Right forelimb (tissue), 1 donor: ENCODE measurements at regions not wholly inside any gene's neighbourhood (a gene's known extent, or its start where the extent isn't known, plus 50 kb on each side); places are given as distances from the start of the nearest gene placed in this dataset.
A peak's percentile ranks its signal among the peaks of the same experiment; 100 is the strongest.

Experiments
- DNase-seq: peaks from one replicate; pipeline ENCODE4 v3.0.0-alpha.2; 2018

DNA sequence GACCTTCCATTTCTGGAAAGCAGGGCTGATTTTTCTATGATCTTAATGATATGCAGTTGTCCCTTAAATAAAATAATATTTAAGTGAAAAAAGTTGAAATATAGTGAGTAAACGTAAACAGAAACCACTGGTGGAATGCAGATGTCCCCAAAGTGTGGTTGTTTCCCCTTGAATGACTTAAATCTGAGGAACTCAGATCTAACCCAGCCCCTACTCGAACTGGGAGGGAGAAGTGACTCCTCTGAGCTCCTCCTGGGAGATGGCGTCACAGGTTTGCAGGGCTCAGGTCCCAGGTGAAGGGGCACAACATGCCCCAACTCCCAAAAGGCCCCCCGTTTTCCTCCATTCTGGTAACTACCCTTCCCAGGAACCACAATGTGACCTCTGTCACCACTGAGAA lies 142.8 kb downstream of the IRF8 start:
- DNase-seq, result no peak

DNA sequence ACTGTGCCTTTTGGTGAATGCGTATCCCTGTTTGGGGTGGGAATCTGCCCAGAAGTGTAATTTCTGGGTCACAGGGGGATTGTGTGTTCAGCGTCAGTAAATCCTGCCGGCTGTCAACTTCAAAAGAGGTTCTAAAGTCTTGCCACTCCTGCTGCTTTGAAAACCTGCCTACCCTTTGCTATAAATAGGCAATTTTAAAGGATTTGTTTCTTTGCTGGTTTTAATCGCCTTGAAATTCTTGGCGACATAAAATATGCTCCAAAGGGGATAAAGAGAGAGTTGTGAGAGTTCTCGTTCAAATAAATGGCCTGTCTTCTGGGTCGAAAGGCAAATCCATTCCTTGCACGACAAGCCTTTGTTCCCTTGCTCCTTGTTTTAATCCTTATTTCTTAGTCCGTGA lies 143.4 kb downstream of the IRF8 start:
- DNase-seq, result no peak

DNA sequence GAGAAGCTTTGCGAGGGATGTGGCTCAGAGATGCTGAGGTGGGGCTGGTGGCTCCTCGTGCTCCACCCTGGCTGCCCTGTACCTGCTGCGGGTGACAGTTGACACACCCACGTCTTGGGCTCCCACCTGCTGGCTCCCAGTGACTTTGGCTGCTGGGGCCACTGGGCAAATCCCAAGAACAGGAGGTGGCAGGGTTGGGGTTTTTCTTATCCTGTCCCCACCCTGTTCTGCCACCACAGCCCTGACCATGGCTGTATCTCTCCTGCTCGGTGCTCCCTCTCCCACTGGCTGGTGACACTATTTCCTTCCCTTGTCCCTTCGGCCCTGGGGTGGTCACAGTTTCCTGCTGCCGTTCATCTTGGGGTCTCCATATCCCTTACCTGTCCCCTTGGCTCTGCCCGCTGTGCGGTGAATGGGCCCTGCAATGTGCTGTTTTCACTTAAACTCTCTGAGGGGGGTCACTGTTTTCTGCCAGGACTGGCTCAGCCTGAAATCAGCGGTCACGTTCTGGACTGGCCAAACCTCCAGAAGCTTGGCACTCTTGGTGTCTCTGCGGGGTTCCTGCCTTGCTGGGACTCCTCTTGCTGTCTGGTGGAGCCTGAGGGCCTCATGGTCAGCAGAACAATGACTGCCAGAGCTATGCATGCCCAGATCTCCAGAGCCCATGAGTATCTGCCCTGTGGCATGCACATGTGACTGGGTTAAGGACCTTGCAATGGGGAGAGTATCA lies 144.2 kb downstream of the IRF8 start:
- peak; percentile 43 for DNase-seq

DNA sequence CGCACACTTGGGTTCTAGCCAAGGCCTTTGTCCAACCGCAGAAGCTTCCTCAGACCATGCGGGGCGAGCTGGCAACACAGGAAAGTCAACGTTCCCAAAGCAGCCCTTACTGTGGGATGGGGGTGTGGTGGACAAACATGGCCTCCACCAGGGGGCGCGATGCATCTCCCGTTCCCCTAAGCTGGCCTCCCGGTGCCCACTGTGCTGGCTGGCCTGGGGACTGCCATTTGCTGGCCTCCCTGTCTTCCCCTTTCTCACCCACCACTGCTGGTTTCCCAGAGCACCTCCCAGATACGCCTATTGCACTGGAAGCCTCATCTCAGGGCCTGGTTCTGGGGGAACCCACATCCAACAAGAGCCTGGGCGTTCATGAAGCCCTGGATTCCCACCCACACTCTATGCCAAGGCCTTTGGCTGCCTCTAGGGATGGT lies 145.3 kb downstream of the IRF8 start:
- DNase-seq, result peak; percentile 42

DNA sequence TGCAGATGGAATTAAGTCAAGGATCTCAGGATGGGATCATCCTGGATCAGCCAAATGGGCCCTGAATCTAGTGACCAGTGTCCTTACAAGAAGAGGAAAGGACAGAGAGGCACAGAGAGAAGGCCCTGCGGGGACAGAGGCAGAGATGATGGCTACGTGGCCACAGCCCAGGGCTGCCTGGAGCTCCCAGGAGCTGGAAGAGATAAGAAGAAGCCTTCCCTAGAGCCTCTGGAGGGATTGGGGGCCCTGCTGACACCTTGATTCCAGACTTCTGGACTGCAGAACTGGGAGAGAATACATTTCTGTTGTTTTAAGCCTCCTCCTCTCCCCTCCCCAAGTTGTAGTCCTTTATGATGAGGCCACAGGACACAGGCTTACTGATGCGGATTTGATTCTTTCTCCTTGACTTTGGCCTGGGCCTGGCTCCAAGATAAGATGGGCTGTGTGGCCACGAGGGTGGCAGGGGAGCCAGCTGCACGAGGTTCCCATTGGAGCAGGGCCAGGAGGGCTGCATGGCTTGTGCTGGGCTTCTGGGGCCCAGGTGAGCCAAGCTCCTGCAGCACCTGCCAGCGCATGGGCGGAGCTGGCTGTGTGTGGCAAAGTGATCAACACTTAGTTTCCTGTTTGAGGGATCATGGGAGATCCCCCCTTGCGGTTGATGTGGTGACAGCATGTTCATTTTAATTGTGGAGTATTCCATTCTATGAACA lies 146.1 kb downstream of the IRF8 start:
- peak; percentile 15 for DNase-seq

DNA sequence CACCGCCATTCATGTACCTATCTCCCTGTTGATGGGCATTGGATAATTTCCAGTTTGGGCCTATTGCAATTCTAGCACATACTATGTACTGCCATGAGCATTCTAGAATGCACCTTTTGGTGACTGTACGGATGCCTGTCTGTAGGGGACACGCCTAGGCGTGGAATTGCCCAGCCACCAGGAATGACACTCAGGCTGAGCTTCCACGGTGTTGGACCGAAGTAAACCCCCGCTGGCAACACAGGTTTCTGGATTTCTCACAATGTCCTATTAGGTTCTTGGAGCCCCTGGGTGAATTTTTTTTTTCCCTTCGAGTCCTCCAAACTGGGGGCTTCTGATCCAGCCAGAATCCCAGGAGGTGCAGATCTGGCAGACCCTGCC lies 146.6 kb downstream of the IRF8 start:
- DNase-seq, result no peak

DNA sequence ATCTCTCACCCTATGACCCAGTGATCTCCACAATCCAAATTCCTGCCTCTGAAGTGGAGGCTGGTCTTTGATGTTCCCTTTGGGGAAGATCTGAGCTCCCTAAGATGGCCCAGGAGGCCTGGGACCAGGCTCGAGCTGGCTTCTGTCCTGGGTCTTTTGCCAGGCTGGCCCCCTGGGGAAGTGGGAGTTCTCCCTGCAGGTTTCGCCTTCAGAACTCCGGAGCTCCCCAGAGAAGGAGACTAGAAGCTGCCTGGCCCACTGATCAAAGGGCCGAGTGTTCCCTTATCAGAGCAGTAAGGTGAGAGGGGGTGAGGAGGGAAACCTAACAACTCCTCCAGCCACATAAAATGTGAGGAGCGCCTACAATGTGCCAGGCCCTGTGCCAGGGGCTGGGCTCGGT lies 147.1 kb downstream of the IRF8 start:
- DNase-seq, result peak; percentile 13

DNA sequence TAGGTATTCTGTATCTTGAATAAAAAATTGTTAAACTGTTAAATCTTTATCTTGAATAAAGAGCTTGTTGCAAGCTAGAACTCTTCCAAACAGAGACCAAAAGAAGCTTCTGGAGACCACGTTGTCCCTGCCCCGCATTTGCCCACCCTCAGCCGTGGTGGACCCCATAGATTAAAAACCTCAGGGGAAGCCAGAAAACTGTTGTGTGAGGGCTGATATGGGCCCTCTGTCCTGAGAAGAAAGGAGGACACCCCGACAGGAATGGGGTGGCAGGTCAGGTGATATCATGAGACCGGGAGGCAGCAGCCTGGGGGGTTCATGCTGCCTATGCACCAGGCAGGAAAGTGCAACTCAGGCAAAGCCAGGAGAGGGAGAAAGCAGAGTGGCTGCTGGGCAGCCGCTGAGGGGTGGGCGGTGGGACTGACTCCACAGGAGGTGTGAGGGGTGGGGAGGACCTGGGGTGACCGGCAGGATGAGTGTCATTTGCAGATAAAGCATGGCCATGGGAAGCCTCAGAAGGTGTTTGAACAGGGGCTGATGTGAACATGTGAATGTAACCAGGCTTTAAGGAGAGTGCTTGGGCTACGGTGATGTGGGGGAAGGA lies 147.8 kb downstream of the IRF8 start:
- DNase-seq, result peak; percentile 32

DNA sequence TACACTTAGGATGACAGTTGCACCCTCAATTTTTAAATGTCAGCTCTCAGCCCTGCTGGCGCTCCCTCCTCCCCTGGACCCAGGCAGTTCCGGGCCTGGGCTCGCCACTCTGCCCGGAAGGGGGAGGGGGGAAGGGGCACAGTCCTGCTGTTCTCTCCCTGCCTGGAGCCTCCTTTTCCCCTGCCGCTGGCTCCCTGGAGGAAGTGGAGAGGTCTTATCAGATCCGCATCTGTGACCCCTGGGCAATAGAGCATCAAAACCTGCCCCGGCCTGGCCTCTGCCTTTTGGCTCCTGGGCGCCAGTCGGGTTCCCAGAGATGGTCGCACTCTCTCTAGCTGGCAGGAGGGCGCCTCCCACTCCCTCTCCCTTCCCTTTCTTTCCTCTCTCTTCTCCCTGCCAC lies 149.3 kb downstream of the IRF8 start:
- DNase-seq, result peak; percentile 39

DNA sequence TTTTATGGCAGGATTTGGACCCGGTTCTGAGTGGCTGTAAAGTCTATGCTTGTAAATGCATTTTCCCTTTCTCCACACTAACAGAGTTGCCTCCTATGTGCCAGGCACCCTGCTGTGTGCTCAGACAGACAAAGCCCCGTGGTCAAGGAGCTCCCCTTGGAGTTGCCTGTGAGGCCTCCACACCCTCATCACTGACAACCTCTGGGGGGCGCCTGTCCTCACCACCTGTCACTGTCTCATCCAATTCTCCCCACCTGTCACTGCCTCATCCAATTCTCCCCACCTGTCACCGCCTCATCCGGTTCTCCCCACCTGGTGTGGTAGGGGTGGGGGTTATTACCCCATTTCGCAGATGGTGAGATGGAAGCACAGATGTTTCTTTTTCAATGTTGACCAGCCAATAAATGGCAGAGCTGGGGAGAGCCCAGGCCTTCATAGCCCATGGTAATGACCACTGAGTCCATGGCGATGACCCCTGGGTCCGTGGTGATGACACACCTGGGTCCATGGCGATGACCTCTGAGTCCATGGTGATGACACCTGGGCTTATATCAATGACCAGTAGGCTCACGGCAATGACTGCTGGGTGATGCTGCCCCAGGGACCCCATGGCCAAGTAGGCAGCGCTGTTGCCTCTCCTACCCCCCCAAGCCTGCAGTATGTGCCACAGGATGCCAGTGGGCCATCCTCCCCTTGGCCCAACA lies 150.1 kb downstream of the IRF8 start:
- peak; percentile 32 for DNase-seq

DNA sequence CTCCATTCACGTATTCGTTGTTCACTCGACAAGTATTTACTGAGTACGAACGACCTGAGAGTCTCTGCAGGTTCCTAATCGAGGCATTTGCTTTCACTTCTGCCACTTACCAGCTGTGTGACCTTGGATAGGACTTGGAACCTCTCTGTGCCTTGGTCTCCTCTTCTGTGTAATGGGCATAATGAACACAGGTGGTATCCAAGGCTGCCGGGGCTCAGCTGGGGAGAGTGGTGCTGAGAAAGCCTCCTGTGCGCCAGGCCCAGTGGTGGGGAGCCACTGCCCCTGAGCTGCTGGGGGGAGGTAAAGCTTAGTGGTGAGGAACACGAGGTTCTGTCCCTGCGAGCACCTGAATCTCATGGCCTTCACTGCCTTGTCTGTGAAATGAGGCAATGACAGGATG lies 150.7 kb downstream of the IRF8 start:
- DNase-seq, result no peak

DNA sequence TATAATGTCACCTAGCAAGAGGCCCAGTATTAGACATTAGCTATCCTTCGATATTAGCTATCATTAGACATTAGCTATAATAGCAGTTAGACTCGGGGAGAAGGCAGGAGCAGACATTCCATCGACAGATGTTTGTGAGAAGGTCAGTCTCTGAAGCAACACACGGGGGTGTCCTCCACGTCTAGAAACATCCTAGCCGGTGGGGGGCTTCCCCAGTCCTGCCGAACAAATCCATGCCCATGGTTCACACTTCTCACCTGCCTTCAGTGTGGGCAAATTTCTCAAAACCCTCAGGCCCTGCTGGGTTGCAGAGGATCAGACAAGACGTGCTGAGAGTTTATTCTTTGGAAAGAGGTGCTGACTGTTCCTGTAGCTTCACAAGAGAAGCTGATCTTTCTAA lies 151.1 kb downstream of the IRF8 start:
- DNase-seq, result no peak

DNA sequence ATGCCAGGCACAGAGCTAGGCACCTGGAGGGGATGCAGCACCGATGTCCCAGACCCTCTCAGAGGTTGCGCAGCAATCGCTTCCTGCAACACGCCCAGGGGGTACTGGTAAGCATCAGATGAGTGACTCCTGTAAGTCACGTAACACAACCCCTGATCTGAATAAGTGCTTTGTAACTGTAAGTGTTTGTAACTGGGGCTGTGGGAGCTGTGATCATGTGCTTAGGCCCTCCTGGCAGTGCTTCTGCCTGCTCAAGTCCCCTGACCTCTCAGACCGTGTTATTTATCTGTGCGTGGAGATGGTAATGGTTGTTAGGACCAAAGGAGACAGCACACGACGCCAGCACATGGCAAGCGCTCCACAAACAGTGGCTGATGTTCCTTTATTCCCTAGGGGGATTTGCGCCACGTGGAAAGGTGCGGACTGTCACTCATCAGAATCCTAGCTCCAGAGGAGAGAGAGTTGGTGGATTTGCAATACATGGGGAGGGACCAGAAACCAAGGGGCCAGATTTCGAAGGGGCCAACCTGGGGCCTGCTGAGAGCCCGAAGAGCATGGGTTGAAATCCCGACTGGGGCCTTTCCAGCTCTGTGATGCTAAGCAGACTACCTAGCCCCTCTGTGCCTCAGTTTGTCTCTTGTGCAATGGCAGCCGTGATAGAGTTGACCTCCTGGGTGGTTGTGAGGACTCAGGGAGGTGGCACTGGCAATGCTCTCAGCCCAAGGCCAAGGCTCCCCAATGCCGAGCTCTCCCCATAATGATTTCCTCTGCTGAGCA lies 151.8 kb downstream of the IRF8 start:
- DNase-seq, result no peak

DNA sequence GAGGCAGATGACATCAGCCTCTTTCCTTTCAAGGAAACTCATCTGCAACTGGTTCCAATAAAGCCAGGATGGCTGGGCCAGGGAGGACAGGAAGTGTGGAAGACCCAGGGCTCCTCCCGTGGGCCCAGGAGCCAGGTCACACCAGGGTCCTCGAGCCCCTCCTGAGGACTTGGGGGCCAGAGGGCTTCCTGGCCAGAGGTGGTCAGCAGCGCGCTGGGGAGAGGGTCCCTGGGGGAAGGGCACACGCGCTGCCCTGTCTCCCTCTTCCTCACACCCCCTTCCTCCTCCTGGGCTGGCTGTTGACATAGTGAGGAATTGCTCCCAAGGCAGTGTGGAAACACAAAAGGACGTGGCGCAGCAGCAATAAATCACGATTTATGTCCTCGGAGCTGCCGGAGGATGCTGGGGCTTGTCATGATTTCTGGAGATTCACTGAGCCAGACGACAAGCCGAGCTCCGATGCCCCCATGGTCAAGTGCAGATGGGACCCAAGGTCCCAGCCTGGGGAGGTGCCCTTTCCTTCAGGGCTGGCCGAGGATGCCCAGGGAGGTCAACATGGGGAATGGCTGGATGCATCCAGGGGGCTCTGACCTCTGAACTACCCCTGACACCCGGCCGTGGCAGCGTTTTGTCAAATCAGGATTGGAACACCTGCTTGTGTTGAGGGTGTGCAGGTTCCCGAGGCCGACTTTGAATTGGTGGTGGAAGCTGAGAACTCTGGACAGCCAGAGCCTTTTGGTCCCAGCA lies 152.6 kb downstream of the IRF8 start:
- DNase-seq, result no peak

DNA sequence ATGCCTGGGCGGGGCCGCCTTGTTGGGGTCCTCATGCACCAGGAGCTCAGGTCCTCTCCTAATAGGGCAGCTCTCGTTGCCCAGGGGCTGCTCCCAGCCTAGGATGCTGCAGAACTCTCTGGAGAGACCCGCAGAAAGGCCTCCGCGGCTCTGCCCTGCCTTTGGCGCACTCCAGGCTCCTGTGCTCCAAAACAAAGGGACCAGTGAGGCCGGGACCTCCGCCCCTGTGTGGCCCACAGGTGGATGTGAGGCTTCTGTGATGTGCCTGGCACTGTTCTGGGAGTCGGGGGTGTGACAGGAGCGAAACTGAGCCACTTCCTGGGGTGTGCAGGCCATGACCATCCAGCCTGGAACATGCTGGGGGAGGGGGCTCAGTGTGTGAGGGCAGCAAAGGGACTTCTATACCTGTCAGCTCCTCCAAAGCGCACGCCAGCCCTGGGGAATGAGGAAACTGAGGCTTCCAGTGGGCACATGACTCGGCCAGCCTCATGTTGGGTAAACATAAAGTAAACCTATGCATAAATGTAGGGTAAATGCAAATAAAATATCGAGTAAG lies 153.2 kb downstream of the IRF8 start:
- no peak for DNase-seq

DNA sequence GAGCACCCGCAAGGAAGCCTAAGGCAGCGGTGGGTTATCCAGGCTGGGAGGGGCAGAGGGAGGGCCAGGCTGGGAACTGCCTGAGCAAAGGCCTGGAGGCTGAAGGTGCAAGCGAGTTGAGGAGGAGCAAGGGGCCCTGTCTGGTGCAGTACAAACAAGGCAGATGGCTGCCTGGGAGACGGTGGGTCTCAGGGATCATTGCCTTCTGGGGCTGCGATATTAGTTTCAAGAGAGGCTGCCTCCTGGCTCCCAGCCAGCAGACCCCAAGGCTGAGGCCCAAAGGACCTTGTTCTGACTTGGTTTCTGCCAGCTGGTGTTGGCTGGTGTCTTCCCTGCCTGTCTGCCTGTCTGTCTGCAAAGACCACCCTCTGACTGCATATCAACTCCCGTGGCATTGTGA lies 154.0 kb downstream of the IRF8 start:
- DNase-seq, result no peak

DNA sequence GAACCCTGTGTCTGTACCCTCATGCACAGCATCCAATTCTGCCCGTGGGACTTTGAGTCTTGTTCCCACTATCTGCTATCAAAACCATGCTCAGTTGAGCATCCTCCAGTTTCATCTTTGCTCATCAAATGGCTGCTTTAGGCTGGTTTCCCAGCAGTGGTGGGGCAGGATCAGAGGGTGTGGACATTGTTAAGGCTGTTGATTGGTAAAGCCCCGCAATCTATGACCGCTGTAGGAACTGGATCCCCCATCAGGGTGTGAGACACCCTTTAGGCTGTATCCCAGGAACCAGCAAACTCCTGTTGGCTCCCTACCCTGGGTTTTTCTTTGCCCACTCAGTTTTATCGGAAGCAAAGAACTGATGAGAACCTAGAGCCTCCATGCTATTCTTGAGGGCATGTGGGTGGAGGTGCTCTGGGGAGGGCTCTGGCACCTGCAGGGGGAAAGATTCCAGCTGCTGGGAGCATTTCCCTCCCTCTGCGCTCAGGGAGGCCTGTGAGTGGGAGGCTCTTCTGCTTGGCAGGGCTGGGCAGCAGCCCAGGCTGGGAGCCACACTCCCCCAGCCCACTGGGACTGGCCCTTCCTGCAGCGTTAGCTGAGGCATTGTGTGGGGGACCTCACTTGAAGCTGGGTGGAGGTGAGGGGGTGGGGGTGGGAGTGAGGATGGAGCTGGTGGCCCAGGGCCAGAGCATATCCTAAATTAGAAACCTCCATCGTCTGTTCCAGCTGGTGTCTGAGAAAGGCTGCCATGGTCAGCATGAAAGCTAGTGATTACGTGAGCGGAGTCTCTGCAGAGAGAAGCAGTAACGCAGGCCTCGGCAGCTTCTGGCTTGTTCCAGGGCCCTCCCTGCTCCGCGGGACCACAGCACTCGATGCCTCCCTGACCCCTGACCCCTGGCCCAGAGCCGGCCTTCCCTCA lies 160.6 kb downstream of the IRF8 start:
- DNase-seq, result no peak

DNA sequence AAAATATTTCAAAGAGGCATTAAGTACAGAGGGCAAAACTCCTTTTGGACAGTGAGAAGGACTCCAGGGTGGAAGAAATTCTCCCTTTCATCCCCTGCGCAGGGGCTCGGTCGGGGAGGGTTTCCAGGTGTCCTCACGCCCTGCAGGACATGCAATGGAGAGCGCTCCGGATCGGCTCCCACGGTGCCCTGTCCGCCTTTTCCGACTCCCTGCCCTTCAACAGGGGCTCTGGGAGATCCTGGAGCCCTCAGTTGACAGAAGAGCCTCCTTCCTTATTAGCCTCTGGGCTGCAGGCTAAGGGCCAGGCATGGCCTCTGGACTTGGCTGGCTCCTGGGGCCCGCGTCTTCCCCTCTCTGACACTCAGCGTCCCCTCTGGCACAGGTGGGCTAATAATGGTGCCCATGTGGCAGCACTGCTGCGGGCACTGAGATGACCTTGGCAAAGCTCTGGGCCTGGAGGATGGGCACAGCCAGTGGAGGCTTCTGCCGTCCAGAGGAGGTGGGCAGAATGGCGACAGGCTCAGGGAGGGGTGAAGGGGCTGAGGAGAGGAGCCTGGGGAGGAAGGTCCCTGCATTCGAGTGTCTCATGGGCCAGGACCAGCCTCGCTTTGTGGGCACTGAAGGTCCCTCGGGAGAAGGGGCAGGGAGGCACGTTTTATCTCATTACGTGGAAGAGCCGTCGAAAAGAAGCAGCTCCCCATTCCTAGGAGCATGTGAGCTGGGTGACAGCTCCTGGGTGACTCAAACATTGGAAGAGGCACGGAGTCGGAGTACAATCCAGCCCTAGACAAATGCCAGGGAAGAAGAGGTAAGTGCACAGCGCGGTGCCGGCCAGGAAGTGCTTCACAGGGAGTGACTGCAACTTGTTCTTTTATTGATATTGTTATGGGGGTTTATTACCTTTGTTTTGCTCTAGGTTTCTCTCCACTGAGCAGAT lies 161.7 kb downstream of the IRF8 start:
- no peak for DNase-seq

DNA sequence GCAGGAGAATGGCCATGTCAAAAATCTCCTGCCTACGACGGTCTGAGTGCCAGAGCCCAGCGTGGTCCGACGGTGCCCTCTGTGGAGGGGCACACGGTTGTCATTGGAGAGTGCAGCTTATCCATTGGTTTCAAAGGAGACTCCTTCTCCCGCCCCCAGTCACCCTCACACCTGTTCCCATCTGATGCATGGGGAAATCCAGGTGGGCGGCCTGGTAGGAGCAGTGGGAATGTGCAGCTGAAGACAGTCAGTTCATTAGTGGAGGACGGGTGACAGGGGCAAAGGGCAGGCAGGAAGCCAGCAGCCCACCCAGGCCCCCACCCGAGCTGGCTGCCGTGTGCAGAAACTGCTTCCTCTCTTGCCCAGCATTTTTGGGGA lies 162.3 kb downstream of the IRF8 start:
- no peak for DNase-seq

DNA sequence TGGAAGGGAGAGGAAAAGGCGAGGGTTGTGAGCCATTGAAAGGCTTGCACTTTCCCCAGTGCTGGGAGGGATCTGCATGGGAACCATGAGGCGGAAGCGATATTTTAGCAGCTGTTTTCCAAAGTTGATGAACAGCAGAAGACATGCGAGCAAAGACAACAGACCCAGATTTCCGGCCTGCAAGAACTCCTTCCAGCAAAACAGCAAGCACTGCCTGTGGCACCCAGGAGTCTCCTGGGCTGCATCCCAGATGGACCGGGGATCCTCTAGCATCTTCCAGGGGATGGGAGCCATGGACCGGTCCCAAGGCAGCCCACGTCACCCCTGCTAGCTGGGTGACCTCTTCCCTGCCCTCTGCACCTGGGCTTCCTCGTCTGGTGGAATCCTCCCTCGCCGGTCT lies 162.8 kb downstream of the IRF8 start:
- DNase-seq, result no peak
